Stimulated activated CD8-positive, alpha-beta memory T cell treated with anti-CD3 and anti-CD28 coated beads, Interleukin-2, amount 100 ng/mL, for 48 hours (primary cell): ENCODE measurements at regions not wholly inside any gene's neighbourhood (a gene's known extent, or its start where the extent isn't known, plus 50 kb on each side); places are given as distances from the start of the nearest gene placed in this dataset.

ENCODE experiments used
- DNase-seq, 2 donors: peaks; one replicate each; pipeline ENCODE4 v3.0.0-alpha.2; 2020; ENCODE audit warnings: low read depth in 2 of 2

GRCh38 chr20:58001381-58001780, 227.1 kb downstream of the ANKRD60 start:
- no peak for DNase-seq

- no peak for DNase-seq
Measured at GRCh38 chr20:58000861-58001260, 227.6 kb downstream of the ANKRD60 start.

GRCh38 chr20:57999465-58000111, 228.9 kb downstream of the ANKRD60 start:
- no peak for DNase-seq

GRCh38 chr20:57998981-57999464, 229.4 kb downstream of the ANKRD60 start:
- DNase-seq, result no peak

GRCh38 chr20:57998276-57998675, 230.2 kb downstream of the ANKRD60 start:
- DNase-seq, result no peak

- no peak for DNase-seq
Measured at GRCh38 chr20:57996936-57997890, 231.2 kb downstream of the ANKRD60 start.

- no peak for DNase-seq
Measured at GRCh38 chr20:57996465-57996864, 232.0 kb downstream of the ANKRD60 start.

GRCh38 chr20:57995381-57995977, 233.0 kb downstream of the ANKRD60 start:
- no peak for DNase-seq

- no peak for DNase-seq
Measured at GRCh38 chr20:57993716-57994431, 234.6 kb downstream of the ANKRD60 start.

GRCh38 chr20:57991211-57991881, 237.1 kb downstream of the ANKRD60 start:
- no peak for DNase-seq

- DNase-seq, result no peak
Measured at GRCh38 chr20:57990396-57990987, 238.0 kb downstream of the ANKRD60 start.

- no peak for DNase-seq
Measured at GRCh38 chr20:57988828-57989227, 239.6 kb downstream of the ANKRD60 start.

GRCh38 chr20:57988422-57988821, 240.0 kb downstream of the ANKRD60 start:
- DNase-seq, result no peak

- no peak for DNase-seq
Measured at GRCh38 chr20:57987659-57988058, 240.8 kb downstream of the ANKRD60 start.

- DNase-seq, result no peak
Measured at GRCh38 chr20:57986666-57987065, 241.8 kb downstream of the ANKRD60 start.

GRCh38 chr20:57985278-57985677, 243.2 kb downstream of the ANKRD60 start:
- no peak for DNase-seq

- DNase-seq, result no peak
Measured at GRCh38 chr20:57983082-57983481, 245.4 kb downstream of the ANKRD60 start.

GRCh38 chr20:57980506-57980905, 247.9 kb downstream of the ANKRD60 start:
- DNase-seq, result no peak

GRCh38 chr20:57977569-57977968, 250.9 kb downstream of the ANKRD60 start:
- no peak for DNase-seq

GRCh38 chr20:57977141-57977540, 251.3 kb downstream of the ANKRD60 start:
- no peak for DNase-seq

- DNase-seq, result no peak
Measured at GRCh38 chr20:57974863-57975262, 253.6 kb downstream of the ANKRD60 start.
